Ecto neural progenitor cell (in vitro differentiated cells): ENCODE measurements at regions not wholly inside any gene's neighbourhood (a gene's known extent, or its start where the extent isn't known, plus 50 kb on each side); places are given as distances from the start of the nearest gene placed in this dataset.
A peak's percentile ranks its signal among the peaks of the same experiment; 100 is the strongest.
"Not testable (repeated sequence)": the region's sequence is repeated elsewhere in the genome, so short reads cannot be mapped to it uniquely, and the experiment has no call there.

ENCODE experiments used
- DNase-seq: peaks from one replicate; pipeline ENCODE4 v3.0.0-alpha.2; 2018; ENCODE audit warnings: low spot score

DNA sequence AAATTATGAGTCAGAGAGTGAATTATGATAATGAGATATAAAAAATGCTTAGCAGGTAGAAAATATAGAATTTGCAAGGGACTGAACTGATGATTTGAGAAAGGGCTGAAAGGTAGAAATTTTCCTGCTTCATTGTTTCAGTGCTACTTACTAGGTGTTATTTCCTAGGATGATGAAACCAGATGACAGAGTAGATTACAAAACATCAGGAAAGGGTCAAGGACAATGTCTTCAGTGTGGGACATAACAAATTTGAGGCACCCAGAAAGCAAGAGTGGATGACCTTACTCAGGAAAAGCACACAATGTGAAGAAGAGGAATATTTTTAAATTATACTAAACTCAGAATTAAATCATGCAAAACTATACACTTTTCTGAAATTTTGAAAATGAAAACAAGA is 102.1 kb downstream of the SHCBP1 start:
- DNase-seq, result no peak

DNA sequence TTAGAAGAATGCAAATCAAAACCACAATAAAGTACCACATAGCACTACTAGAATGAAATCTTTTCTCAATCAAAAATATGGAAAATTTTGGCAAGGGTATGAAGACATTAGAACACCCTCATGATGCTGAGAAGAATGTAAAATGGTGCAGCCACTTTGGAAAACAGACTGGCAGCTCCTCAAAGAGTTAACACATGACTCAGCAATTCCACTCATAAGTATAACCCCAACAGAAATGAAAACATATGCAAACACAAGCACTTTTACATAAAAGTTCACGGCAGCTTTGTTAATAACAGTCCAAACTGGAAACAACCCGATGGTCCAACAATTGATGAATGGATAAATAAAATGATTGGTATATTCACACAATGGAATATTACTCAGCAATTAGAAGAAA is 124.5 kb downstream of the SHCBP1 start:
- no peak for DNase-seq

DNA sequence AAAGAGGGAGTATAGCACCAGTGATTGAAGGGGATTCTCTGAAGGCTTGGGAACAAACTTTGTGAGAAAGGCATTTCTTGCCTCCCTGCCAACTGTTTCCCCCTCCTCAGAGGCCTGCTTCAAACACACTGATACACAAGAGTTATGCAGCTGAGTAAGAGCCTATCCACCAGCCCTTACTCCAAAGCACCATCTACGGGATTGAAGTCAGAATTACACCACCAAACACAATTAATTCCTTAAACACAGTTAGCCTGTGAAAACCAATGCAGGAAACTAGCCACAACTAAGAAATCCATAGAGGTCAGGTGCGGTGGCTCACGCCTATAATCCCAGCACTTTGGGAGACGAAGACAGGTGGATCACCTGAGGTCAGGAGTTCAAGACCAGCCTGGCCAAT is 138.3 kb downstream of the SHCBP1 start:
- no peak for DNase-seq

DNA sequence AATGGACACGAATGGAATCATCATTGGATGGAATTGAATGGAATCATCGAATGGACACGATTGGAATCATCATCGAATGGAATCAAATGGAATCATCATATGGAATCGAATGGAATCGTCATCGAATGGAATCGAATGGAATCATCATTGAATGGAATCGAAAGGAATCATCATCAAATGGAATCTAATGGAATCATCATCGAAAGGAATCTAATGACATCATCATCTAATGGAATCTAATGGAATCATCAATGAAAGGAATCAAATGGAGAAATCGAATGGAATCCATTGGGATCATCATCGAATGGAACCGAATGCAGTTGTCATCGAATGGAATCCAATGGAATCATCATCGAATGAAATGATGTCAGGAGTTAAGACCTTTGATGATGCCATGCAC is 154.9 kb downstream of the SHCBP1 start:
- DNase-seq, result no peak

DNA sequence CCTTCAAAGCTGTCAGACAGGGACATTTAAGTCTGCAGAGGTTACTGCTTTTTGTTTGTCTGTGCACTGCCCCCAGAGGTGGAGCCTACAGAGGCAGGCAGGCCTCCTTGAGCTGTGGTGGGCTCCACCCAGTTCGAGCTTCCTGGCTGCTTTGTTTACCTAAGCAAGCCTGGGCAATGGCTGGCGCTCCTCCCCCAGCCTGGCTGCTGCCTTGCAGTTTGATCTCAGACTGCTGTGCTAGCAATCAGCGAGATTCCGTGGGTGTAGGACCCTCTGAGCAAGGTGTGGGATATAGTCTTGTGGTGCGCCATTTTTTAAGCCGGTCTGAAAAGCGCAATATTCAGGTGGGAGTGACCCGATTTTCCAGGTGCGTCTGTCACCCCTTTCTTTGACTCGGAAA is 166.4 kb downstream of the SHCBP1 start:
- not testable (repeated sequence) for DNase-seq

DNA sequence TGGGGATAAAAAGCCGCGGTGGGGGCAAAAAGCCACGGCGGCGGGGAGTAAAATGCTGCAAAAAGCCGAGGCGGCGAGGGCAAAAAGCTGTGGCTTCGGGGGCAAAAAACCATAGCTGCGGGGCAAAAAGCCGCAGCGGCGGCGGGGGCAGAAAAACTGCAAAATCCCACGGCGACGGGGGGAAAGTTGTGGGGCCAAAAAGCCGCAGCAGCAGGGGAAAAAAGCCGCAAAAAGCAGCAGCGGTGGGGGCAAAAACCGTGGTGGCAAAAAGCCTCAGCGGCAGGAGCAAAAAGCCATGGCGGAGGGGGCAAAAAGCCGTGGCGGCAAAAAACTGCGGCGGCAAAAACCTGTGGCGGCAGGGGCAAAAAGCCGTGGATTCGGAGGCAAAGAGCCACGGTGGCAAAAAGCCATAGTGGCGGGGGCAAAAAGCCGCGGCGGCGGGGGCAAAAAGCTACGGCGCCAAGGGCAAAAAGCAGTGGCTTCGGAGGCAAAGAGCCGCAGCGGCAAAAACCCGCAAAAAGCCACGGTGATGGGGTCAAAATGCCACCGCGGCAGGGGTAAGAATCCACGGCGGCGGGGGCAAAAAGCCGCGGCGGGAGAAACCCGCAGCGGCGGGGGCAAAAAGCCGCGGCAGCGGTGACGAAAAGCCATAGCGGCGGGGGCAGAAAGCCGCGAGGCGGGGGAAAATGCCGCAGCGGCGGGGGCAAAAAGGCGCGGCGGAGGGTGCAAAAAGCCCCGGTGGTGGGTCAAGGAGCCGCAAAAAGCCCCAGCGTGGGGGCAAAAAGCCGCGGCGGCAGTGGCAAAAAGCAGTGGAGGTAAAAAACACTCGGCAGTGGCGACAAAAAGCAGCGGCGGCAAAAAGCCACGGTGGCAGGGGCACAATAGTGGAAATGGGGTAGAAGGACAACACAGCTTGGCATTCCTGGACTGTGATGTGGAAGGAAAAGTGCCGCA is 192.8 kb downstream of the SHCBP1 start:
- no peak for DNase-seq

DNA sequence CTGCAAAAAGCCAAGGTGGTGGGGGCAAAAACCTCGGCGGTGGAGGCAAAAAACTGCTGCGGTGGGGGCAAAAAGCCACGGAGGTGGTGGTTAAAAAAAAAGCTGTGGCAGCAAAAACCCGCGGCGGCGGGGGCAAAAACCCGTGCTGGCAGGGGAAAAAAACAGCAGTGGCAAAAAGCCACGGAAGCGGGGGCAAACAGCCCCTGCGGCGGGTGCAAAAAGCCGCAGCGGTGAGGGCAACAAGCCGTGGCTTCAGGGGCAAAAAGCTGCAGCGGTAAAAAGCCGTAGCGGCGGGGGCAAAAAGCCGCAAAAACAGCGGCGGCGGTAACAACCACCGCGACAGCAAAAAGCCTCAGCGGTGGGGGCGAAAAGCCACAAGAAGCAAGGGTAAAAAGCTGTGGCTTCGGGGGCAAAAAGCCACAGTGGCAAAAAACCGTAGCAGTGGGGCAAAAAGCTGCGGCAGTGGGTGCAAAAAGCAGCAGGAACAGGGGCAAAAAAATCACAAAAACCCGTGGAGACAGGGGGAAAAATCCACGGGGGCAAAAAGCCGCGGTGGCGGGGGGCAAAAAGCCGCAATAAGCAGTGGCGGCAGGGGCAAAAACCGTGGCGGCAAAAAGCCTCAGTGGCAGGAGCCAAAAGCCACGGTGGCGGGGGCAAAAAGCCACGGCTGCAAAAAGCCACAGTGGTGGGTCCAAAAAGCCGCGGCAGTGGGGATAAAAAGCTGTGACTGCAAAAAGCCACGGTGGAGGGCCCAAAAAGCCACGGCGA is 193.7 kb downstream of the SHCBP1 start:
- no peak for DNase-seq

DNA sequence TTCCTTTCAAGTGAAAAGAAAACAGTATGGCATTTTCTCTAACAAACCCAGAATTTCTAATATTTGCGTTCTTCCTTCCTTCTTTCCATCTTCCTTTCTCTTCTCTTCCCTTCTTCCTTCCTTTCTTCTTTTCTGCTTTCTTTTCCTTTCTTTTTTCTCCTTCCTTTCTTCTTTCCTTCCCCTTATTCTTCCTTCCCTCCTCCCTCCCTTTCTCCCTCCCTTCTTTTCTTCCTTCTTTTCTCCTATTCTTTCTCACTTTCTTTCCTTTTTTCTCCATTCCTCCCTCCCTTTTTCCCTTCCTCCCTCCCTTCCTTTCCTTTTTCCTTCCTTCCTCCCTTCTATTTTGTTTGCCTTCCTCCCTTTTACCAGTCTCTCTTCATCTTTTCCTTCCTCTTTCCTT is 194.8 kb downstream of the SHCBP1 start:
- no peak for DNase-seq

DNA sequence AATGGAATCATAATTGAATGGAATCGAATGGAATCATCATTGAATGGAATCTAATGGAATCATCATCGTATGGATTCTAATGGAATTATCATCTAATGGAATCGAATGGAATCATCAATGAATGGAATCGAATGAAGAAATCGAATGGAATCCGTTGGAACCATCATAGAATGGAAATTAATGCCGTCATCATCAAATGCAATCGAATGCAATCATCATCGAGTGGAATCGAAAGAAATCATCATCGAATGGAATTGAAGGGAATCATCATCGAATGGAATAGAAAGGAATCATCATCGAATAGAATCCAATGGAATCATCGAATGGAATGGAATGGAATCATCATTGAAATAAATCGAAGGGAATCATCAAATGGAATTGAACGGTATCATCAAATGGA is 217.2 kb downstream of the SHCBP1 start:
- DNase-seq, result no peak

DNA sequence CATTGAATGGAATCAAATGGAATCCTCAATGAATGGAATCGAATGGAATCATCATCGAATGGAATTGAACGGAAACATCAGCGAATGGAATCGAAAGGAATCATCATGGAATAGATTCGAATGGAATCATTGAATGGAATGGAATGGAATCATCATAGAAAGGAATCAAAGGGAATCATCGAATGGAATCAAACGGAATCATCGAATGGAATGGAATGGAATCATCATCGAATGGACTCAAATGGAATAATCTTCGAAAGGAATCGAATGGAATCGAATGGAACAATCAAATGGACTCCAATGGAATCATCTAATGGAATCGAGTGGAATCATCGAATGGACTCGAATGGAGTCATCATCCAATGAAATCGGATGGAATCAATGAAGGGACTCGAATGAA is 222.6 kb downstream of the SHCBP1 start:
- DNase-seq, result not testable (repeated sequence)

DNA sequence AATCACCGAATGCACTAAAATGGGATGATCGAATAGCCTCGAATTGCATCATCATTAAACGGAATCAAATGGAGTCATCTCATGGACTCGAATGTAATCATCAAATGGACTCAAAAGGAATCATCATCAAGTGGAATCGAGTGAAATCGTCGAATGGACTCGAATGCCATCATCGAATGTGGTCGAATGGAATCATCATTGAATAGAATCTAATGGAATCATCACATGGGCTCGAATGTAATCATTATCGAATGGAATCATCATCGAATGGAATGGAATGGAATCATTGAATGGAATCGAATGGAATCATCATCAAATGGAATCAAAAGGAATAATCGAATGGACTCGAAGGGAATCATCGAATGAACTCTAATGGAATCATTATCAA is 224.3 kb downstream of the SHCBP1 start:
- DNase-seq, result not testable (repeated sequence)

GRCh38 chr16:46396131-46396882 is 224.9 kb downstream of the SHCBP1 start:
- not testable (repeated sequence) for DNase-seq

- DNase-seq, result peak; percentile 56
Observed at GRCh38 chr16:46395391-46395921, 225.7 kb downstream of the SHCBP1 start.

GRCh38 chr16:46394963-46395362 is 226.2 kb downstream of the SHCBP1 start:
- DNase-seq, result peak; percentile 70

GRCh38 chr16:46394149-46394548 is 227.0 kb downstream of the SHCBP1 start:
- peak; percentile 89 for DNase-seq

DNA sequence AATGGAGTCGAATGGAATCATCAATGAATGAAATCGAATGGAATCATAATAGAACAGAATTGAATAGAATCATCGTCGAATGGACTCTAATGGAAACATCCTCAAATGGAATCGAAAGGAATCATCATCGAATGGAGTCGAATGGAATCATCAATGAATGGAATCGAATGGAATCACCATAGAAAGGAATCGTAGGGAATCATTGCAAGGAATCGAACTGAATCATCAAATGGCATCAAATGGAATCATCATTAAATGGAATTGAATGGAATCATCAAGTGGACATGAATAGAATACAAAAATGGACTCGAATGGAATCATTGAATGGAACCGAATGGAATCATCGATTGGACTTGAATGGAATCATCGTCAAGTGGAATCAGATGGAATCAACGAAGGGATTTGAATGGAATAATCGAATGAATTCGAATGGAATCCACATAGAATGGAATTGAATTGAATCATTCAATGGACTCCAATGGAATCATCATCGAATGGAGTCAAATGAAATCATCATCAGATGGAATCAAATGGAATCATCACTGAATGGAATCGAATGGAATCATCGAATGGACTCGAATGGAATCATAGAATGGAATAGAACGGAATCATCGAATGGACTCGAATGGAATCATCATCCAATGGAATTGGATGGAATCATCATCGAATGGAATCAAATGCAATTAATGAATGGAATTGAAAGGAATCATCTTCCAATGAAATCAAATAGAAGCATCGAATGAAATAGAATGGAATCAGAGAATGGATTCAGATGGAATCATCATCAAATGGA is 228.1 kb downstream of the SHCBP1 start:
- not testable (repeated sequence) for DNase-seq

DNA sequence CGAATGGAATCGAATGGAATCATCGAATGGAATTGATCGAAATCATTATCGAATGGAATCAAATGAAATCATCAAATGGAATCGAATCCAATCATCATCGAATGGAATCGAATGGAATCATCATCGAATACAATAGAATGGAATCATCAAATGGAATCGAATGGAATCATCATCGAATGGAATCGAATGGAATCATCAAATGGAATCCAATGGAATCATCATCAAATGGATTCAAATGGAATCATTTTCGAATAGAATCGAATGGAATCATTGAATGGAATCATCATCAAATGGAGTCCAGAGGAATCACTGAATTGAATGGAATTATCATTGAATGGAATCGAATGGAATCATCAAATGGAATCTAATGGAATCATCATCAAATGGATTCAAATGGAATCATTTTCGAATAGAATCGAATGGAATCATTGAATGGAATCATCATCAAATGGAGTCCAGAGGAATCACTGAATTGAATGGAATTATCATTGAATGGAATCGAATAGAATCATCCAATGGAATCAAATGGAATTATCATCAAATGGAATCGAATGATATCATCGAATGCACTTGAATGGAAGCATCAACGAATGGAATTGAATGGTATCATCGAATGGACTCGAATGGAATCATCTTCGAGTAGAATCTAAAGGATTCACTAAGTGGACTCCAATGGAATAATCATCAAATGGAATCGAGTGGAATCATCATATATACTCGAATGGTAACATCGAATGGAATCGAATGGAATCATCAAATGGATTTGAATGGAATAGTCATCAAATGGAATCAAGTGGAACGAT is 230.3 kb downstream of the SHCBP1 start:
- DNase-seq, result not testable (repeated sequence)

DNA sequence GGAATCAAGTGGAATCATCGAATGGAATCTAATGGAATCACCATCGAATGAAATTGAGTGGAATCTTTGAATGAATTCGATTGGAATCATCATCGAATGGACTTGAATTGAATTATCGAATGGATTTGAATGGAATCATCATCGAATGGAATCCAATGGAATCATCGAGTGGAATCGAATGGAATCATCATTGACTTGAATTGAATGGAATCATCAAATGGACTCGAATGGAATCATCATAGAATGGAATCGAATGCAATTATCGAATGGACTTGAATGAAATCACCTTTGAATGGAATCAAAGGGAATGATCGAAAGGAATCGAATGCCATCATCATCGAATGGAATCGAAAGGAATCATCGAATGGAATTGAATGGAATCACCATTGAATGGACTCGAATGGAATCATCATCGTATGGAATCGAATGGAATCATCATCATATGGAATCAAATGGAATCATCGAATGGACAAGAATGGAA is 231.6 kb downstream of the SHCBP1 start:
- DNase-seq, result peak; percentile 97

DNA sequence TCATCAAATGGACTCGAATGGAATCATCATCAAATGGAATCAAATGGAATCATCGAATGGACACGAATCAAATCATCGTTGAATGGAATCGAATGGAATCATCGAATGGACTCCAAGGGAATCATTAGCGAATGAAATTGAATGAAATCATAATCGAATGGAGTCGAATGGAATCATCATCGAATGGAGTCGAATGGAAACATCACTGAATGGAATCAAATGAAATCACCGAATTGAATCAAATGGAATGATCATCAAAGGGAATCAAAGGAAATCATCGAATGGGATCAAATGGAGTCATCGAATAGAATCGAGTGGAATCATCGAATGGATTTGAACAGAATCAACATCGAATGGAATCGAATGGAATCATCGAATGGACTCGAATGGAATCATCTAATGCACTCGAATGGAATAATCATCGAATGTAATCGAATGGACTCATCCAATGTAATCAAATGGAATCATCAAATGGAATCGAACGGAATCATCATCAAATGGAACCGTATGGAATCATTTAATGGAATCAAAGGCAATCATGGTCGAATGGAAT is 232.2 kb downstream of the SHCBP1 start:
- not testable (repeated sequence) for DNase-seq

DNA sequence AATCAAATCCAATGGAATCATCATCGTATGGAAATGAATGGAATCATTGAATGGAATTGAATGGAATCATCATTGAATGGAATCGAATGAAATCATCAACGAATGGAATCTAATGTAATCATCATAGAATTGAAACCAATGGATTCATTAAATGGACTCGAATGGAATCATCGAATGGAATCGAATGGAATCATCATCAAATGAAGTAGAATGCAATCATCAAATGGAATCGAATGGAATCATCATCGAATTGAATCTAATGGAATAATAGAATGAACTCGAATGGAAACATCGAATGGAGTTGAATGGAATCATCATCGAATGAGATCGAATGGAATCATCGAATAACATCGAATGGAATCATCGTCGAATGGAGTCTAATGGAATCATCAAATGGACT is 232.8 kb downstream of the SHCBP1 start:
- peak; percentile 74 for DNase-seq
